ENCODE measurements at regions not wholly inside any gene's neighbourhood (a gene's known extent, or its start where the extent isn't known, plus 50 kb on each side); places are given as distances from the start of the nearest gene placed in this dataset.

DNA sequence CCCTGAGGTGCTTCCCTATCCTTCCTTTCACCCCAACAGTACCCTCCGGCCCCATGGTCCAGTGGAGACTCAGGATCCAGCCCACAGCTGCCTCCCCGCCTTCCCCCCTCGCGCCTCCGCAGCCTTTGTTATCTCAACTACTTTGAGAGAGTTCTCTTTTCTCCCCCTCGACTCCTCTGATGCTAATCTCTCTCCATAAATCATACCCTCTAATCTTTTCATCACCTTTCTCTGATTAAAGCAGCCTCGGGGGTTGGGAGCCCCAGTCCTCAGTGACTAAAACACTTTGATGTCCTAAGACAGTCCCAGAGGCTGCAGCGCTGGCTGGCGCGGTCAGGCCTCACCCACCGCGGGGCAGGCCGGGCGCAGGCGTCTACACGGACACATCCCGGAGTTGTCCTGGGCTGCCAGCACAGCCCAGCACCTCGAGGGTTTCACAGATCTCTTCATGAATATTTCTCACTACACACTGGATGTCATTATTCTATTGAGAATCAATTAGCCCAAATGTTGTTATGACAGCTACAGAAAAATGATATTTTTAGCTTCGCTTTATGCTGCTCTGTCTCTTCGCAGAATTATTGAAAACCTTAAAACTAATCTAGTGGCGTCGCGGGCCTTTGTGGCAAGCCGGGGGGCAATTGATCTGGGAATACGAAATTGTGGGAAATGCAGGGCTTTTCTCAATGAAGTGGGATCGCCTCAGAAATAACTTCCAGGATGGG is 289.5 kb downstream of the RRAGC start:
- ATAC-seq = no peak

DNA sequence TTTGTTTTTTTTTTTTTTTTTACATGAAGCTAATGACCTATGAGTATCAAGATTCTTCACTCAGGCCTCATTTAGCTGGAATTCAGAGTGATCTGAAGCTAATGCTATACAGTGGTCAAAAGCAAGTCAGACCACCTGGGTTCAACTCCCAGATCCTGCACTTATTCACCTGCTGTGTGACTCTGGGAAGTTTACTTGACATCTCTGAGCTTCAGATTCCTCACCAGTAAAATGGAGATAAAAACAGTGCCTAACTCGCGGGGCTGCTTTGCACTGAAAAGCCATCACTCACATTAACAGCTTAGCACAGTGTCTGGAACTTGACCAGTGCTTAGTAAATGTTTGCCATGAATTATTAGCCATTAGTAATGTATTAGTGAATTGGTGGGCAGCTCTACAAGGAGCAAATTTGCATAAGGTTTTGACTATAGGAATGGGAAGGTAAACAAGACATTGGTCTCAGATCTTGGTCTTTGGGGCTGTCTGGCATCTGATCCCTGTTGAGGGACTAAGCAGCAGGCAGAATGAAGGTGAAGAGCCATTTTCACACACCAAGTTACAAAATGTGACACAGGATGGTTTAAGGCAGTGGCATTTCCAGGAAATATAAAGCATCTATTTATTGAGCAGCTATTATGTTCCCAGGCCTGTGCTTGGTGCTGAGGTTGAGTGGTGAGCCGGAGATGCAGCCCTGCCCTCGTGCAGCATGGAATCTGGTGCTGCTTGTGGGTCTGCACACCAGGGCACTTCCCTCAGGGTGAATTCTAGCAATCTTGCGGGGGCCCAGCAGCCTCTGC is 291.3 kb downstream of the RRAGC start:
- ATAC-seq = no peak

DNA sequence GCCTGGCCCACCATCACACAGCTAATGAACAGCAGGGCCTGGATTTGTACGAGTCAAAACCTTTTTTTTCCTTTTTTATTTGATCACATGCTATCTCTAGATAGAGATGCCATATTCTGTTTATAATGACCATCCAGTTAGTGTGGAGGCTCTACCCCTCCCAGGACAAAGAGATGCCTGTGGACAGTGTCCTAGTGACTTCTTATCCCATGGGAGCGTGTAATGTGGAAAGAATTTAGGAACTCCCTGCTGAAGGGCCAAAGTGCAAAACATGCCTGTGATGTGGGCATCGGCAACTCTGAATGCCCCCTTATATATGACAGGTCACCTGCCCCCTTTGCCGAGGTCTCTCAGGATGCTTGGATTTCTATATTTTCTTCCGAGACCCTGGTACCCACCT is 292.2 kb downstream of the RRAGC start:
- ATAC-seq = no peak

DNA sequence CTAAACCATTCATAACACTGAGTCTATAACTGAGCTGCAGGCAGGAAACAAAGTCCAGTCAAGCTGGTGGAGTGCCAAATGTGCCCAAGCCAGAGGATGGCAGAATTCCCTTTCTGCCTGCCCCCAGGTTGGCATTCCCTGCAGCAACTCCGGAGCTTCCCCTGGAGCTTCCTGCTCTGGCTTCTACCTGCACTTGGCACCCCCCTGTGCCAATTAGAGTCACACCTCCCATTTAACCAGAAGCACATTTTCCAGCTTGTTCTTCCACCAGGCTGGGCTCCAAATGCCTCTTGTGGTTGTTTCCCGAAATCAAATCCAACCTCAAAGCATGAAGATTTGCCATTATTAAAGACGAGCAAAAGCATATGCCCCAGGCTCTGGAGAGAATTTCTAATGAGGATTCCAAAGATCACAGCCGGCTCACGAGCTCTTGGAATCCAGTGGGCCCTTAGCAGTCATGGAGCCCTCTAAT is 294.5 kb downstream of the RRAGC start:
- no peak for ATAC-seq

DNA sequence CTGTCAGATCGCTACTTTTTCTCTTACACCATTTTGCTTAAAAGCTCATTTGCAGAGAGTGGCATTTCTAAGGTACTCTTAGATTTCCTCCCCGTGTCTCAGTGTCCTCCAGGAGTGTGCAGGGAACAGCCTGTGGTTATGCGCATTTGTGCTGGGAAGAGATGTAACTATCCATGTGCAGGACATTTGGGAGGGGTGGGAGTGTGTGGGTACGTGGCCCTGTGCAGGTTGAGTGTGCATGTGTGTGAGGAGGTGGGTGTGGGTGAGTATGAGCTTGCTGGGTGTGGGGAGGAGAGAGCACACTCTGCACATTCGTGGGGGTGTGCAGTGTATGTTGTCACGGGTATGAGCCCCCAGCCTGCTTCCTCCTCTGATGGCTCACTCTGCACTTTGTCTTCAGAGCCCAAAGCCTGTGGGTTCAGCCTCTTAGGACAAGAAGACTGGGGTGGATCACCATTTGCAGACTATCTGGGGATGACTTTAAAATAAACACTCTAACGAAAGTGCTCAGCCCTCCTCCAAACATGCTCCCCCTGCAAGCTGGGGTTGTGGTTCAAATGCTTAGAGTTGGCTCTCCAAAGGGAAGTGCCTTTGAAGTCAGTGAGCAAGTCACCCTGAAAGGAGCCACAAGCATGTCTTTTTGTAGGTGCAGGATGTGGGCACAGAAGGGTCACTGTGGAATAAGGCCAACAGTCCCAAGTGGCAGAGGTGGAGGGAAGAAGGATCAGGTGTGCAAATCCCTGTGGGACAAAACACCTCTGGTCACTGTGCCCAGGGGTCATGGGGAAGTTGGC is 295.4 kb downstream of the RRAGC start:
- no peak for ATAC-seq

DNA sequence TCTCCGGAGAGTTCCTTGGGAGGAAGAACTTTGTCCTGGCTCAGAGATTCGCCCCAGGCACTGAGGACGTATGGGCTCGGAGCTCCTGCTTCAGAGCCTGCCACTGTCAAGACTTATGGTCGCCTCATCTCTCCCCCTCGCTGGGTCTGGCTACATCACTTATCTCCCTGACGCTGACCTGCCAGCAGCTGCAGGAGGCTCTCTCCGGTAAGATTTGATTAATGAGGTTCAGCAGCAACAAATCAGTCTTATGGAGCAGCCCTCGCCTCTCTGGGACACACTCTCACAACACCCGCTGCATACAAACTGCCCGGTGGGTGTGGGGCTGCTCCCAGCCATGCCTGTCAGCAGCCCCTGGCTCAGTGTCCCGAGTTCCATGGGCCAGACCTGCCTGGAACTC is 297.8 kb downstream of the RRAGC start:
- no peak for ATAC-seq

DNA sequence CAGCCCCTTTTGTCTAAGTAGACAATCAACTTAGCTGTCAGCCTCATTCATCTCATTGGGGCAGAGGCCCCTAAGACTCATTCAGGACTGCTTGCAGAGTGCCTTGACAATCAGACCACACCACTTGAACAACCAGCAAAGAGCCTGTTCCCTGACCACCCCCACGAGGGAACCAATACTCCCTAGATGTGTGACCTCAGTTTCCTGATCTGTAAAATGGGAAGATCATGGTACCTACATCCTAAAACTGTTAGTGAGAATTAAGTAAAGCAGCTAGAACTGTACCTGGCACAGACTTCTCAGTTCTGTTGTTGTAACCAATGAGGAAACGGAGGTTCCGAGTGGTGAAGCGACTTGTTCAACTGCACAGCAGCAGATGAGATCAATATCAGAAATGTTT is 298.5 kb downstream of the RRAGC start:
- no peak for ATAC-seq

DNA sequence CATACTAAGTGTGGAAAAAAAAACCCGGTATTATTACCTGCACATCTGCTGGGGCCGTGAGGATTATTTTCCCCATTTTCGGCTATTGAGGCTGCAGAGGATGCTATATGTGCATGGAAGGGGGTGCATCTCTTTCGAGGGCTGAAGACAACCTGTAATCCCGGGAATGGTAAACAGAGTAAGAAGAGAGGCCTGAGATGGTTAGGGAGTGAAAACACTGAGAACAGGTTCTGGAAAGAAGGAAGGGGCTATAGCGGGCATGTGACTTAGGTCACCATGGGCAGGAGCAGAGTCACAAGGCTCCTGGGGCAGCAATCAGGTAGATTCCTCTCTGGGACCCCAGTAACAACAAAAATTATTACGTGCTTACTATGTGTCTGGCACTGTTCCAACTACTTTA is 299.1 kb downstream of the RRAGC start:
- no peak for ATAC-seq

DNA sequence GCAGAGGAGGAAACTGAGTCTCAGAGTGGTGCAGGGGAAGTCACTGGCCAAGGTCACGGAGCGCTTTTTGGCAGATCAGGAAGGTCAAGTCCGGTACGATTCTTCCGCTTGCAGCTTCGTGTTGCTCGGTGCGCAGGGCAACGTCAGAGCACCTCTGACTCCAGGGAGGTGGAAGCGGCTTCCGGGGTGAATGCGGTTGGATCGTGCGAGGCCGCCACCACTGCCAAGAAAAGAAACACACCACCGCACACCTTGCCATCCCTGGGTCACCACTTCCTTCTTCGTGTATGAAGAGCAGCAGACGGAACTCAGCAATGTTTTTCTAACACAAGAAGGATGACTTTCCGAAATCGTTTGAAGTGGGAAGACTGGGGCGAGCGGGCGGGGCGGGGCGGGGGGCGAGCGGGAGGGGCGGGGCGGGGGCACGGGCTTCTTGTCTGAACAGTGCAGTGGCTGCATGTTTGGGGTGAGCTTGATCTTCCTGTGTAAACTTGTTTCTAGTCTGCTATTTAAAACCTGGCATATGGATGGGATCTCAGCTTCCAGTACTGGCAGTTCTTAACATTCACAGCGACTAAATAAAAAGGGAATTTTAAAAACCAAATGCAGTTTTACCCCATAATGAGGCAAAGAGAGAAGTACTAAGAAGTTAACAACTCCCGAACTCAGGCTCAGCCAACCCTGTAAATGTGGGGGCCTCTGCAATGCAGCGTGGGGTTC is 300.0 kb downstream of the RRAGC start:
- ATAC-seq = peak; percentile 91 to 92

DNA sequence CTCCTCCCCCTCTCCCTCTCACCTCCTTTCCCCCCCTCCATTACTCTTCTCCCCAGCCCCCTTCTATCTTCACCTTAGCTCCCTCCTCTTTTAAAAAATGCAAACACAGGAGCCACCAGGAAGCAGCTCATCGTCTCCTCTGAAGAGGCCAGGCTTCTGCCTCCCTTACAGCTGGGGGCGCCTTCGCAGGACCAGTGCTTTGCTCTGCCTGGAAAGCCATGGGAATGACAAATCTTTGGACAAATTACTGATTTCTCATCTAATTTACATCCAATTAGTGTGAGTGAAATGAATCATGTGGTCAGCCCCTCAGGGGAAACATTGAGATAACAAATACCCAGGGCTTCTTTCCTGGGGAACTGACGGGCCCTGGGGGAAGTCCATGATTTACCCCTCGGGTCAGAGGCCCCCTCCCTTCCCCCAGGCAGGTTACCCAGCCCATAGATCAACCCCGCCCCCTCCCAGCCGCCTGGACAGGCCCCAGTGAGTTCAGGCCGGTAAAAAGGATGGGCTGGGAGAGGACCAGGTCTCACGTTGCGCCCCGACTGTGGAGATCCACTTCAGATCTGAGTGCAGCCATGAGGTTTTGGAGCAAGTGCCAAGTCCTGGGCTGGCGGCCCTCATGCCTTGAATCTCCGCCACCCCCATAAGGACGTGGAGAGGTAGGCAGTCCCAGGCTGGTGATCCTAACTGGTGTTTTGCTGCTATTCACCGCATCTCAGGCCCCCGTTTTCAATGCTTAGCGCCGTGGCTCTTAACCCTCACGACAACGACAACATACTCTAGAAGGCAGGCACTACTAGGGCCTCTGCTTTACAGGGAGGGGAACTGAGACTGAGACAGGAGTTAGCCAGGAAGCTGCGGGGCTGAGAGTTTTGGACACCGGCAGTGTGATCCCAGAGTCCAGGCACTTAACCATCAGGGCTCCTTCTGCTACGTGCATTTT is 300.8 kb downstream of the RRAGC start:
- ATAC-seq = peak in 1 of 2 donors; percentile 6

DNA sequence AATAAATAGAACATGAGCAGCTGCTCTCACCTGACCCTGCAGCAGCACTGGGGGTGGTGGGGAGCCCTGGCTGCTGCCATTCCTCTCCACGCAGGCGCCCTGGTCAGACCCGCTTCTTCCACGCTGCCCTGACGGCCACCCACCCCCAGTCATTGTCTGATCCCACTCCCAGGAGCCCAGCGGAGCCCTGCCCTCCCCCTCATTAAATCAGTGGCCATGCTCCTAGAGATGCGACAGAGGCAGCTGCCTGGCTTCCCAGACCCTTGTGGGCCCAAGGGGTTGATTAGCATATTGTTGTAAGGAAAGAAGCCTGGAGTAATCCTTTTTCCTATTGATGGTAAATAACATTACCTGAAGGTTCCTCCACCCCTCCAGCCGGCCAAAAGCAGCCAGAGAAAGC is 301.5 kb downstream of the RRAGC start:
- ATAC-seq = no peak

DNA sequence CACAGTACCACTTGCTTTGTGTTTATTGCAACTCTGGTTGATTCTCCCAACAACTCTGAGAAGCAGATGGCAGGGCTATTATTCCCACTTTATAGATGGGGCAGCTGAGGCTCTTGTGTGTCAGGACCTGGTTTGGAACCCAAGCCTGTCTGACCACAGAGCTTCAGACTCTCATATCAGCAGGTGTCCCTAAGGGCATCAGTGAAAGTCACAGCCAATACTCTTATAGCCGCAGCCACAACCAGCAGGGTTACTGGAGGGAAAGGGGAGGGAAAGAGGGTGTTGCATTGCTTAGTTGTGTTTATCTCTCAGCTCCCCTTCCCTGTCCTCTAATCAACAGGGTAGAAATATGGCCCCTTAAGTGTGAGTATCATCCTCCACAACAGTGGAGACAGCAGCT is 304.0 kb downstream of the RRAGC start:
- no peak for ATAC-seq

DNA sequence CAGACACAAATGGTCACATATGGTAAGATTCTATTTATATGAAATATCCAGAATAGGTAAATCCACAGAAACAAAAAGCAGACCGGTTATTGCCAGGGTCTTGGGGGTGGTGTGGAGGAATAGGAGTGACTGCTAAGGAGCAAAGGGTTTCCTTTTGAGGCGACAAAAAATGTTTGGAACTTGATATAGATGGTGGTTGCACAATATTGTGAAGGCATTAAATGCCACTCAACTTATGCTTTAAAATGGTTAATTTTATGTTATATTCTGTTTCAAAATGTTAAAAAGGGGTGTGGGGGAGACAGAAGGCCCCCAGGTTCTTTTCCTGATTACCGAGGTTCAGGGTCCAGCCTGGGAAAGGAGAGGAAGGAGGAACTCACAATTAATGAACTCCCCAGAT is 304.4 kb downstream of the RRAGC start:
- ATAC-seq = no peak

DNA sequence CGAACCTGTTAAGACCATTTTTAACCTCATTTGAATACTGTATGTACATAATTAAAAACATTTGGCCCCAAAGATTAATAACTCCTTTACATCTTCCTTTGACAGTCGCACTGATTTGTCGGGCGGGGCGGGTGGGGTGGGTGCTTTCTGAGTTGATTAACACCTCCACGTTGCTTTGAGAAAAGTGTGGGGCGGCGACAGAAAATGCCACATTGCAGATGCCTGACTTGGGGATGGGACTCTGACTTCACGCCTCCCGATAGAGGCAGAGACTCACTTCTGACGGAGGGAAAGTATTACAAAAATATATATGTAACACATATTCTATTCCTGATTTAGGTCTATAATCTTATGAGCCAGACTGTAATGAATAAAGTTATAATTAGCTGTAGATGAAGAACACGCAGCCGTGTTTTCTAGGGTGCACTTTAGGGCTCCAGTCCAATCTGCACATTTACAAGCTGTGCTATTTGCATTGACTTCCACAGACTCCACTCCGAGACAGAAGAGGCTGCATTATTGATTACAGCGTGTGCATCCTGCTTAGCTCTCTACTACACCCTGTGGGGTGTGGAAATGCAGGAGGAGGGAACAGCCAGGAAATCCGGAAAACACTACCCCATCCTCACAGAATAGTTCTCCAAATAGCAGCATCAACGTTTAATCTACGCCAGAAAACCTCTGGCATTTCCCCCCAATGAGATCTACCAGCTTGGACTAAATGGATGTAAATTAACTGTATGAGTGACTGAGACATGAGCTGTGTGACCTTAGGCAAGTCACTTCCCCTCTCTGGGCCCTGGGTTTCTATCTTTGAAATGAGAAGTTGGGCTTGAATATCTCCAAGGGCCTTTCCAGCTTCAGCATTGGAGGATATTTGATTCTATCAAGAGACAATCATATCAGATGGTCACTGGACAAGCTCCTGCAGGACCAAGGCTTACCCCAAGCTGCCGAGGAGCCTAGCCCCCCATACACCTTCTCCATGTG is 308.0 kb downstream of the RRAGC start:
- ATAC-seq = no peak

DNA sequence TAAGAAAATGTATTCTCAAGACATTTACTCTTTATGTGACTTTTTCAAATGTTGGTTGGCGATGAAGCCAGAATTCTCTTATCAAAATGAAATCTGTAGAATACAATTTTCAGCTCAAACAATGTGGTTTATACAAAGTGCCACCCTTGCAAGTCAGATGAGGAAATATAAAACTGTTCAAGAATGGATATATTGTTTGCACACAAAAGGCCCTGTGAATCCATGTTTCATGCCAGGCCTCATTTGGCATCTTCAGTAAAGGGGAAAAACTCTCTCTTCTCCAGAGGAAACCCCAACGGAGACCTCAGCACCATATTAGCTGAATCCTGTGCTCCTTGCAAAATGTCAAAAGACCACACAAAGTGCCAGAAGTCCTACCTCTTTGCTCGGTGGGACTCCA is 310.4 kb downstream of the RRAGC start:
- ATAC-seq = no peak

DNA sequence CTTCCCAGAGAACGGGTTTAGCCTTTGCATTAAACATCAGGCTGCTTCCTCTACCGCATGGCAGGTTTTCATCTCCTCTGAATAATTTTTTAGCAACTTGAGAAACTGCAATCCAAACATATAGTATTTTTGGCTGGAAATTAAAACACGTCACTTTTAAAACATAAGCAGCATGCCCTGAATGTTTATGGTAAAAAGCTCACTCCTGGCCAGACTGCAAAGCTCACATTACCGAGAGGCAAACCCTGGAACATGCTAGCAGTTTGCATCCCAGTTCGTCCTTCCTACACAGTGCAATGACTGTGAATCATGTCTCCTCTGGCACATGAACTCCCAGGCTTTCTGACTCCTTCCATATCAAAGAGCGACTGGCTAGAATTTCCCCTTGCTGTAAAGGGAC is 312.3 kb downstream of the RRAGC start:
- no peak for ATAC-seq

DNA sequence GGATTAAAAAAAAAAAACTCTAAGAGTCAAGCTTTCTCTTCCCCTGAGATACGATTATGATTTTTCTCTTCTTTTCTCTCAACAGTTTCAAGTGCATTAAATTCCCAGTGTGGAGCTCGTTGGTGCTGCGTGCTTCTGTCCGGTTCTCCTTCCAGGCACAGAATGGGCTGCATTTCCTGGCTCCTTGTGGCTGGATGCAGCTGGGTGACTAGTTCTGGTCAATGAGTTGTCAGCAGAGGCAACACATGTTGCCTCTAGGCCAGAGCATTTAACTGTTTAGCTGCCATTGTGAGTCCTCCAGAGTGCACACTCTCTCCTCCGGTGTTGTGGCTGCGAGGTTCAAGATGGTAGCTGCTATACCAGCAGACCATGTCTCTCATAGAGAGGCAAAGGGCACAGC is 312.9 kb downstream of the RRAGC start:
- ATAC-seq = no peak

DNA sequence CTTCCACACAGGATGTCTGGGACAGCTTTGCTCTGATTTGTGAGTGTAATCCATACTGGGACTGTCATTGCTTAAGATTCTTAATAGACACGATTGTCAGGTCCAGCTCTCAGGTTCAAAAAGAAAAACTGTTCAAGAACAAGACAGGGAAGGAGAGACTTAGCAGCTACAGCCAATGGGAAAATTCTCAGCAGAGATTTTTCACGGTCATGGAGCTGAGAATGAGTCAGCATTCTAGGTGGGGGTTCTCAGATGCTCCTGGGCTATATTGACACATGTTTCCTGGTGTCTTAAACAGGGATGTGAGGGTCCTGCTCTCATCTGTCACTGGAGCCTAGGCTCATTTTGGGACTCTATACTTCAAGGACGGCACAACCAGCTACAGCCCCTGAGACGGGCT is 318.3 kb downstream of the RRAGC start:
- no peak for ATAC-seq

DNA sequence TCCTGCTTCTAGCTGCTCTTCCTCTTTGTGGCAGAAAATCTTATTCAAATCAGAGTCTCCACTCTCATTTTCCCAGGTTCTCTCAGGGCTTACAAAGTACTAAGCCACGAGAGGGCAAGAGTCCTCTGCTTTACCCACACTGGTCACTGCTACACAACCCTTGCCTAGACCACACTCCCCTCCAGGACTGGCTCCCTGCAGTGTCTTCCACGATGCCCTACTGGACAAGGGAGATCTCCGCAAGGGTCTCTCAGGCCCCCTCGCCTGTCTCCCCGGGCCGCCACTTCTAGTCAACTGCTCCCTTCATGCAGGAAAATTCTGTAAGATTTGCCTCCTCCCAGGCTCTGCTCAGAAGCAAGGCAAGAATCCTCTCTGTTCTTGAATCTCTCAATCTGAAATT is 319.6 kb downstream of the RRAGC start:
- no peak for ATAC-seq

DNA sequence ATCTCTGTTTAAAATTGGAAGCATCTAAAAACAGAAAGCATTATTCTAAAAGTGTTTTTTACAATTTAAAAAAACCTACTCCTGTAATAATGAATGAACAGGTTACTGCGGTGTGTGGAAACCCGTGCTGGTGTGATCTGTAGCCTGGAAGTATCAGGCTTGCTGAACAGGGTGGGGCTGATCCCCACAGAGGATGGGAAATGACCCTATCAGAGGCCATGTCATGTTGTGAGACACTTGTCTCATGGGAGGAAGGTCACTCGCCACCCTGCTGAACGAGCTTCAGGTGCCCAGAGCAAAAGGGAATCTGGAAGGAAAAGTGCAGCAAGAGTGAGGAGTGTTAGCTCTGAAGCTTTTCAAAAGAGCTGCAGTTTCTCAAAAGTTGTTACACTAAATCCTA is 320.7 kb downstream of the RRAGC start:
- no peak for ATAC-seq
